GM21528 (cell line): ENCODE measurements at regions not wholly inside any gene's neighbourhood (a gene's known extent, or its start where the extent isn't known, plus 50 kb on each side); places are given as distances from the start of the nearest gene placed in this dataset.
"Not testable (repeated sequence)": the region's sequence is repeated elsewhere in the genome, so short reads cannot be mapped to it uniquely, and the experiment has no call there.

Experiments used
- ATAC-seq: cut with Tn5 transposase; IDR thresholded peaks from one replicate; pipeline ENCODE4 v1.9.1; 2021; ENCODE audit warnings: mild to moderate bottlenecking, moderate library complexity; ENCODE audit not compliant: unreplicated experiment, low FRiP score

DNA sequence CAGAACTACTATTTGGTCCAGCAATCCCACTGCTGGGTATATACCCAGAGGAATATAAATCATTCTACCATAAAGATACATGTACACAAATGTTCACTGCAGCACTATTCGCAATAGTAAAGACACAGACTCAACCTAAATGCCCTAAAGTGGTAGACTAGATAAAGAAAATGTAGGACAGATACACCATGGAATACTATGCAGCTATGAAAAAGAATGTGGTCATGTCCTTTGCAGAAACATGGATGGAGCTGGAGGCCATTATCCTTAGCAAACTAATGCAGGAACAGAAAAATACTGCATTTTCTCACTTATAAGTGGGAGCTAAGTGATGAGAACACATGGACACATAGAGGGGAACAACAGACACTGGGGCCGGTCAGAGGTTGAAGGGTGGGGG, 248.4 kb upstream of the KCNG1 start:
- not testable (repeated sequence) for ATAC-seq

DNA sequence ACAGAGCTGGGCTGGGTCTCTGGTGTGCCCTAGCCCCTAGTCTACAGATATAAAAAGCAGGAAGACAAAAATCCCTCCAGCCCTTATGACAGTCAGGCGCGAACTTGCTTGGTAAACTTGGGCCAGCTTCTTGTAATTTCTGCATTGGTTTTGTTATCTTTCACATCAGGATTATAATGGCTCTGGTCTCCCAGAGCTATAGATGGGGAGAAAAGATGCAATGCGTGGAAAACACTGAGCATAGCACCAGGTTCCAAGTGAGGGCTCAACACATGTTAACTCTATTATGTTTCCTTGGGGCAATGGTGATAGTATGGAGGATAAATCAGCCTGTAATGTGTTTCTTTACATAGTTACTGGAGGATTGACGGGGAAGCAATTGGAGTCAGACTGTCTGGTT, 246.8 kb upstream of the KCNG1 start:
- ATAC-seq, result no peak

- no peak for ATAC-seq
Measured at GRCh38 chr20:51267679-51268078, 244.8 kb upstream of the KCNG1 start.

GRCh38 chr20:51266353-51266752, 243.4 kb upstream of the KCNG1 start:
- no peak for ATAC-seq

DNA sequence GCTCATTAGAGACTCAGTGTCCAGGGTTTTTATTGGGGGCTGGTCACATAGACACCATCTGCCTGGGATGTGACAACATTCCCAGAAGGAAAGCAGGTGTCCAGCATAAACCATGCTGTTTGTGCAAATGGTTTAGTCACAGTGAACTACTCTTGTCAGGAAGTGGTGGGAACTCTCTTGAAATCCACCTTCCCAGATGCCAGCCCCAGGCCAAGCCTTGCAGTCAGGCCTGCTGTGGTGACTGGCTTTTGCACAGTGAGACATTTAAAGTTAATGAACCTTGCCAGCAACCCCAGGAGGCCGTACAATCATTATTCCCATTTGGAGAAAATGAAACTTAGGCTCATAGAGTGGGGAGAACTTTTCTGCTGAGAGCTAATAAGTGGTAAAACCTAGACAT, 242.5 kb upstream of the KCNG1 start:
- no peak for ATAC-seq

GRCh38 chr20:51262240-51262639, 239.3 kb upstream of the KCNG1 start:
- no peak for ATAC-seq

DNA sequence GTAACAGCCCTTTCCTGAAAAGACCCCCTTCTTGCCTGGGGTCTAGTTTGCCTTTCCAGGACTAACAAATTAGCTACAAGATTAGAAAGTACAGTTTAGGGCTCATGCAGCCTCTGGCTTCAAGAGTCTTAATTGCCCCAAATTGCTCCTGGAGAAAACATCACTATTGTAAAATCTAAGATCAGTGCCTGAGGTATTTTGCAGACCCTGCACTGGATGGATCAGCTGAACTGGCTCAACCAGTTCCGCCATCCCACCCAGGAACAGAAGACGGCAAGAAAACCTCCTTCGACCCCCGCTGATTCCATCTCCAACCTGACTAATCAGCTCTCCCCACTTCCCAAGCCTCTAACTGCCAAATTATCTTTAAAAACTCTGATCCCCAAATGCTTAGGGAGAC, 236.5 kb upstream of the KCNG1 start:
- ATAC-seq, result no peak

GRCh38 chr20:51258582-51259165, 235.8 kb upstream of the KCNG1 start:
- no peak for ATAC-seq

DNA sequence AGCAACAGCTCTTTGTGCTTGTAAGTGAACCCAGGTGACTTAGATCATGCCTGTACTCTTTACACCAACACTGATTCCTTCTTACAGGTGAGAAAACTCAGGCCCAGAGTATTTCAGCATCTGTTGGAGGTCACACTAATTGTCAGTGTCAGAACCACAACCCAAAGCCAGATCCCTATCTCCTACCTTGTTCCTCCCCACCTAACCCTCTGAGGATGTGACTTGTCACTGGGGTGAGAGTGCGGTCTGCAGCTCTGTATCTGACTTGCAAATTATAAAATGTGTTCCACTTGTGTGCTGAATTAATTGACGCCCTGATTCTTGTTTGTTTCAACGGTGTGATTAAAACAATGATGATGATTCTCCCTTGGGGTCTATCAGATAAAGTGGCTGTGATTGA, 232.5 kb upstream of the KCNG1 start:
- ATAC-seq, result no peak

- no peak for ATAC-seq
Measured at GRCh38 chr20:51253280-51253679, 230.4 kb upstream of the KCNG1 start.

- ATAC-seq, result no peak
Measured at GRCh38 chr20:51249781-51250180, 226.9 kb upstream of the KCNG1 start.

- no peak for ATAC-seq
Measured at GRCh38 chr20:51249215-51249614, 226.3 kb upstream of the KCNG1 start.

DNA sequence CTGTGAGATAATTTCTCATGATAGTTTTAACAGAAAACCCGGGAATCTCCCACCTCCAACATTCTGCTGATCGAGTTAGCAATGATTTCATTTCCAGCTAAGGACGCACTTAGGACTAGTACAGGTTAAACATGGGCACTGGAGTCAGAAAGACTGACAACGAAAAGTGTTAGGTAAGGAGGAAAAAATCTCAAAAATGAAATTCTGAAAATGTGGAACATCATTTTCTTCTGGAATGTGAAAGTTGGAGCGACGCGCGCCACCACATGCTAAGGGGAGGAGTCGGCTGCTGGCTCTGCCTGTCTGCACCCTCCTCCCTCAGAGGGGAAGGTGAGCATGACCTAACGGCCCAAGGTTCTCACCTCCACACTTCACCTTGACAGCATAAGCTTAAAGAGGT, 221.6 kb upstream of the KCNG1 start:
- no peak for ATAC-seq

GRCh38 chr20:51238675-51239305, 215.9 kb upstream of the KCNG1 start:
- no peak for ATAC-seq

- ATAC-seq, result no peak
Measured at GRCh38 chr20:51237791-51238190, 214.9 kb upstream of the KCNG1 start.

DNA sequence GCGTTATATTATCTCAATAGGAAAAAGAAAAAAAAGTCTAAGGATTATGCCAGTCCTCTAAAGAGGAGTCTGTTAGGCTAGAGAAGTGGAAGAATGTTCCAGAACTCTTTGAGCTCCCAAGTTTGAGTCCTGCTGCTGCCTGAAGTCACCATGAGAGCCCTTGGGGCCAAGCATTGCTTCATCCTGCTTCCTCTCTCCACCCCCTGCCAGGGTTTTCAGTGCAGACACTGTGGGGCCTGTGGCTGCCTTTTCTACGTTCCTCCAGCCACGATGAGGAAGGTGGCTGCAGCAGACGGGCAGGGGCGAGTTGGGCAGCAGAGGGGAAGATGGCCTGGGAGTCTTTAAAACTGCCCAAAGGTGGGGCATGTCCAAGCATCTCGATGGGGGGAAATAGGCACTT, 214.4 kb upstream of the KCNG1 start:
- ATAC-seq, result no peak

DNA sequence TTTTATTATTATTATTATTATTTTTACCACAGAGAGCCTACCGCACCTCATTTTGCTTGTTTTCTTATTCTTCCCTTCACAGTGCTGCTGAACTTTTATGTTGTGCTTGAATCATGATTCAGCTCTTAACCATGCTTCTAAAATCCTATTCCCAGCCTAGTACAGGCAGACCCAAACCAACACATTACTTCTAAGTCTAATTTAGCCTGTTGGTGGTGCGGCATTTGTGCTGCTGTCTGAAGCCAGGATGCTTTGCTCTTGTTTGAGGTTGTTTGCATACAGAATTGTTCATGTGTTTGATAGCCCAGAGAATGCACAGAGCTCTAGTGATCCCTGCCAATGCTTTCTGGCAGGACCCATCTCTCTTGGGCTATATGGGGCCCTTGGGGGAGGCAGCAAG, 213.5 kb upstream of the KCNG1 start:
- no peak for ATAC-seq

- no peak for ATAC-seq
Measured at GRCh38 chr20:51233345-51233744, 210.4 kb upstream of the KCNG1 start.

DNA sequence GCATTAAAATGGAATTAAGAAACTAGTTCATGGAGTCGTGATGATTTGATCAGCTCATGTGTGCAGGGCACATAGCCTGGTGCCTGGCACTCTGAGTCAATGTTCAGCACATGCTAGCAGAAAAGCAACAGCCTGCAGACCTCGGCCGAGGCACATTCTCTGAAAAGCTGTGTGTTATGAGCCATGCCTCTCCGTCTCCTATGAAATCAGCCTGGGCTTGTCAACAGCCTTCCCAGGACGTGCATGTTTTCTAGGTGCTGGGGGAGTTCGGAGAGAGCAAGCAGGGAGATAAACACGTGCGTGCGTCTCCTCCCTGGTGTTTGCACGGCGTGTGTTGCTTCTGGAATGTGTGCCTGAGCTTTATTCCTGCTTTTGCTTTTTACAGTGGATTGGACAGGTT, 207.8 kb upstream of the KCNG1 start:
- no peak for ATAC-seq

- no peak for ATAC-seq
Measured at GRCh38 chr20:51228763-51229162, 205.9 kb upstream of the KCNG1 start.

DNA sequence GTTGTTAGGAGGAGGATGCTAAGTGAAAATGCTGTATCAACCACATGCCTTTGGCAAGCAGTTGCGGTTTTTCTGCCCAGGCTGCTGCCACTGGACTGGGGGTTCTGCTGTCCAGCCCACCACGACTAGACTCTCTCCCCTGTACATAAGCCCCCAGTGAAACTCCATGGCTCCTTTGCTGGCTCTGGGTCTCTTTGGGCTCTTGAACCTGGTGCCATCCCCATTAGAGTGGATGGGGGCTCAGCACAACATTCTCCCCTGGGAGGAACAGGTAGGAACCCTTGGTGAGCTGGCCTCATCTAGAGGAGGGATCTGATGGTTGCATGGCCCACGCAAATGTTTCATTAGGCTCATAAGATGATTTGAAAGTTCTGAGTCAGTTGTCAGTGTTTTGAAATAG, 204.8 kb upstream of the KCNG1 start:
- ATAC-seq, result no peak

- no peak for ATAC-seq
Measured at GRCh38 chr20:51223183-51223720, 200.3 kb upstream of the KCNG1 start.
